ENCODE measurements at regions not wholly inside any gene's neighbourhood (a gene's known extent, or its start where the extent isn't known, plus 50 kb on each side); places are given as distances from the start of the nearest gene placed in this dataset.

- TF ChIP-seq CTCF (IDR thresholded peaks at IDR 0.05; ENCODE audit: borderline replicate concordance, control extremely low read depth, extremely low read depth, insufficient read depth, missing control alignments), result no peak
- DNase-seq (ENCODE audit: low spot score), result no peak
- in situ Hi-C loops (cut with MboI; ENCODE audit: low sequenced_read_pairs, unreplicated experiment), result no loop called here
These were observed 397.6 kb upstream of the SGO1 start for GRCh38 chr3:20583648-20584047.

- DNase-seq (ENCODE audit: low spot score), result no peak
- TF ChIP-seq CTCF (IDR thresholded peaks at IDR 0.05; ENCODE audit: borderline replicate concordance, control extremely low read depth, extremely low read depth, insufficient read depth, missing control alignments), result no peak
- in situ Hi-C loops (cut with MboI; ENCODE audit: low sequenced_read_pairs, unreplicated experiment), result no loop called here
These were observed 390.2 kb upstream of the SGO1 start for GRCh38 chr3:20576228-20576627.

GRCh38 chr3:20575146-20575545, 389.1 kb upstream of the SGO1 start:
- in situ Hi-C loops (cut with MboI; ENCODE audit: low sequenced_read_pairs, unreplicated experiment), result no loop called here
- DNase-seq (ENCODE audit: low spot score), result no peak
- TF ChIP-seq CTCF (IDR thresholded peaks at IDR 0.05; ENCODE audit: borderline replicate concordance, control extremely low read depth, extremely low read depth, insufficient read depth, missing control alignments), result no peak

- no peak for TF ChIP-seq CTCF (IDR thresholded peaks at IDR 0.05; ENCODE audit: borderline replicate concordance, control extremely low read depth, extremely low read depth, insufficient read depth, missing control alignments)
- in situ Hi-C loops (cut with MboI; ENCODE audit: low sequenced_read_pairs, unreplicated experiment), result no loop called here
- DNase-seq (ENCODE audit: low spot score), result no peak
These were observed 388.7 kb upstream of the SGO1 start for GRCh38 chr3:20574746-20575145.

- DNase-seq (ENCODE audit: low spot score), result no peak
- in situ Hi-C loops (cut with MboI; ENCODE audit: low sequenced_read_pairs, unreplicated experiment), result no loop called here
- no peak for TF ChIP-seq CTCF (IDR thresholded peaks at IDR 0.05; ENCODE audit: borderline replicate concordance, control extremely low read depth, extremely low read depth, insufficient read depth, missing control alignments)
These were observed 387.2 kb upstream of the SGO1 start for GRCh38 chr3:20573175-20573574.

GRCh38 chr3:20572473-20572872, 386.5 kb upstream of the SGO1 start:
- in situ Hi-C loops (cut with MboI; ENCODE audit: low sequenced_read_pairs, unreplicated experiment), result no loop called here
- no peak for DNase-seq (ENCODE audit: low spot score)
- TF ChIP-seq CTCF (IDR thresholded peaks at IDR 0.05; ENCODE audit: borderline replicate concordance, control extremely low read depth, extremely low read depth, insufficient read depth, missing control alignments), result no peak

- no peak for TF ChIP-seq CTCF (IDR thresholded peaks at IDR 0.05; ENCODE audit: borderline replicate concordance, control extremely low read depth, extremely low read depth, insufficient read depth, missing control alignments)
- in situ Hi-C loops (cut with MboI; ENCODE audit: low sequenced_read_pairs, unreplicated experiment), result no loop called here
- no peak for DNase-seq (ENCODE audit: low spot score)
These were observed 383.3 kb upstream of the SGO1 start for GRCh38 chr3:20569310-20569709.

Data from GM13976 (cell line).